SU-DHL-6 (cell line): ENCODE measurements at regions not wholly inside any gene's neighbourhood (a gene's known extent, or its start where the extent isn't known, plus 50 kb on each side); places are given as distances from the start of the nearest gene placed in this dataset.

ENCODE experiments used
- H2AFZ ChIP-seq: fragments of 200-600 bp; sonication (generic); 2 replicates; pipeline ENCODE4 v1.6.1; 2014; ENCODE audit warnings: low read depth, mild to moderate bottlenecking, moderate library complexity, mixed read lengths, antibody characterized with exemption, low read length; ENCODE audit not compliant: severe bottlenecking
- H3F3A ChIP-seq: fragments of 200-600 bp; shearing (Covaris generic); 2 replicates; pipeline ENCODE4 v1.6.0; 2016; ENCODE audit warnings: antibody characterized with exemption, mild to moderate bottlenecking; ENCODE audit not compliant: insufficient read depth
- H3K27ac ChIP-seq: fragments of 200-600 bp; sonication (generic); 2 replicates; pipeline ENCODE4 v1.5.1; 2016; ENCODE audit warnings: low read depth, mild to moderate bottlenecking, low read length, moderate library complexity, mixed read lengths
- H3K27me3 ChIP-seq: fragments of 200-600 bp; sonication (generic), shearing (Covaris generic); 2 replicates; pipeline ENCODE4 v1.6.0; 2014; ENCODE audit warnings: mild to moderate bottlenecking, low read length
- H3K36me3 ChIP-seq: fragments of 200-600 bp; sonication (generic); 2 replicates; pipeline ENCODE4 v1.6.1; 2014; ENCODE audit warnings: mild to moderate bottlenecking, low read length, mixed read lengths
- H3K4me2 ChIP-seq: fragments of 300-600, 200-600 bp; shearing (Covaris generic), sonication (generic); 2 replicates; pipeline ENCODE4 v1.6.0; 2014; ENCODE audit warnings: low read length, low read depth, mild to moderate bottlenecking; ENCODE audit not compliant: poor library complexity, severe bottlenecking
- H3K4me3 ChIP-seq: fragments of 200-600 bp; sonication (generic); 2 replicates; pipeline ENCODE4 v1.5.1; 2014; ENCODE audit warnings: antibody characterized with exemption, low read length, mild to moderate bottlenecking, mixed read lengths; ENCODE audit not compliant: insufficient read depth, poor library complexity, severe bottlenecking
- H3K79me2 ChIP-seq: fragments of 200-600 bp; sonication (generic); 2 replicates; pipeline ENCODE4 v1.6.1; 2014; ENCODE audit warnings: mild to moderate bottlenecking, low read length, moderate library complexity; ENCODE audit not compliant: insufficient read depth
- H3K9ac ChIP-seq: fragments of 200-600 bp; sonication (generic); 2 replicates; pipeline ENCODE4 v1.7.0; 2014; ENCODE audit warnings: mild to moderate bottlenecking, low read length
- H3K9me2 ChIP-seq: fragments of 200-600 bp; sonication (generic); replicated peaks from 2 replicates; pipeline ENCODE4 v1.6.1; 2014; ENCODE audit warnings: low read length; ENCODE audit not compliant: insufficient read depth
- H3K9me3 ChIP-seq: fragments of 200-600 bp; sonication (generic); 2 replicates; pipeline ENCODE4 v1.6.1; 2014; ENCODE audit warnings: low read length, mixed read lengths; ENCODE audit not compliant: insufficient read depth
- H4K20me1 ChIP-seq: fragments of 200-600 bp; sonication (generic); 2 replicates; pipeline ENCODE4 v1.6.1; 2014; ENCODE audit warnings: low read depth, mild to moderate bottlenecking, antibody characterized with exemption, low read length, moderate library complexity, mixed read lengths
- CTCF ChIP-seq: fragments of 200-600 bp; sonication (generic); IDR thresholded peaks from one replicate; pipeline ENCODE4 v1.5.1; 2017; ENCODE audit warnings: antibody characterized with exemption, mild to moderate bottlenecking, low read length, moderate library complexity; ENCODE audit not compliant: insufficient read depth, poor library complexity, severe bottlenecking
- EZH2phosphoT487 ChIP-seq: fragments of 200-600 bp; sonication (generic), shearing (Covaris generic); conservative IDR thresholded peaks from 2 replicates; pipeline ENCODE4 v1.6.1; 2018; ENCODE audit warnings: mild to moderate bottlenecking, antibody characterized with exemption, low read length, moderate library complexity, mixed read lengths

GRCh38 chr10:62681211-62681940, 123.1 kb upstream of the ADO start:
- Histone ChIP-seq H3K27ac (no peak overlapping the region), H3K9me2 (no peaks in the 10 kb centered on the region), H3K36me3 (no peaks in the 10 kb centered on the region), H3F3A (no peaks in the 10 kb centered on the region), H3K9me3 (no peaks in the 10 kb centered on the region), H4K20me1 (no peaks in the 10 kb centered on the region), H3K9ac (no peak overlapping the region), H3K4me3 (no peak overlapping the region), H2AFZ (no peak overlapping the region), H3K27me3 (no peaks in the 10 kb centered on the region), H3K4me2 (no peak overlapping the region), H3K79me2 (no peaks in the 10 kb centered on the region)
- no peak for TF ChIP-seq CTCF
- TF ChIP-seq EZH2phosphoT487, result no peak

GRCh38 chr10:62684911-62685310, 119.6 kb upstream of the ADO start:
- Histone ChIP-seq H3K9me2 (no peaks in the 10 kb centered on the region), H3K79me2 (no peaks in the 10 kb centered on the region), H3K4me3 (no peak overlapping the region), H3K27ac (no peak overlapping the region), H3F3A (no peaks in the 10 kb centered on the region), H3K9ac (no peak overlapping the region), H3K9me3 (peaks cover 8% of the 10 kb centered on the region; the same call in 1 of the 2 replicates), H3K4me2 (no peak overlapping the region), H3K27me3 (no peaks in the 10 kb centered on the region), H2AFZ (no peak overlapping the region), H4K20me1 (no peaks in the 10 kb centered on the region), H3K36me3 (no peaks in the 10 kb centered on the region)
- TF ChIP-seq EZH2phosphoT487 (no peak), CTCF (no peak)

- H3K36me3 ChIP-seq, result no peaks in the 10 kb centered on the region
- no peaks in the 10 kb centered on the region for H3K79me2 ChIP-seq
- no peak overlapping the region for H2AFZ ChIP-seq
- H3K27me3 ChIP-seq, result no peaks in the 10 kb centered on the region
- no peak overlapping the region for H3K27ac ChIP-seq
- no peak overlapping the region for H3K4me3 ChIP-seq
- TF ChIP-seq EZH2phosphoT487 (no peak), CTCF (no peak)
- H4K20me1 ChIP-seq, result no peaks in the 10 kb centered on the region
- no peak overlapping the region for H3K9ac ChIP-seq
- no peaks in the 10 kb centered on the region for H3F3A ChIP-seq
- no peaks in the 10 kb centered on the region for H3K9me2 ChIP-seq
- peaks cover 8% of the 10 kb centered on the region; the same call in 1 of the 2 replicates for H3K9me3 ChIP-seq
- no peak overlapping the region for H3K4me2 ChIP-seq
Measured at GRCh38 chr10:62687230-62687748, 117.2 kb upstream of the ADO start.
